Esophagus muscularis mucosa (tissue), 4 donors: ENCODE measurements at regions not wholly inside any gene's neighbourhood (a gene's known extent, or its start where the extent isn't known, plus 50 kb on each side); places are given as distances from the start of the nearest gene placed in this dataset.

Source experiments
- CTCF ChIP-seq, 3 experiments: fragments of 200-600 bp in 2 of 3; fragments of 450-650 bp in 1 of 3; sonication (generic) in 2 of 3; IDR thresholded peaks; one replicate each; pipeline ENCODE4 v1.5.1; 2017 to 2019; ENCODE audit warnings: antibody characterized with exemption in 3 of 3, mild to moderate bottlenecking in 2 of 3, moderate library complexity in 1 of 3
- EP300 ChIP-seq: sonication (generic); formaldehyde crosslinking; IDR thresholded peaks from one replicate; pipeline ENCODE4 v1.6.1; 2017; ENCODE audit warnings: antibody characterized with exemption
- POLR2A ChIP-seq: fragments of 450-650 bp; IDR thresholded peaks from one replicate; pipeline ENCODE4 v1.6.1; 2017; ENCODE audit warnings: antibody characterized with exemption, moderate library complexity, mild to moderate bottlenecking, low read depth
- POLR2AphosphoS5 ChIP-seq, 2 donors: sonication (generic); formaldehyde crosslinking; IDR thresholded peaks; one replicate each; pipeline ENCODE4 v1.6.1; 2017; ENCODE audit warnings: antibody characterized with exemption in 2 of 2

GRCh38 chr12:24069532-24070395, 120.3 kb upstream of the SOX5 start:
- TF ChIP-seq POLR2AphosphoS5 (IDR thresholded peaks at IDR 0.05) (no peak), CTCF (IDR thresholded peaks at IDR 0.05) (no peak), EP300 (no peak), POLR2A (no peak)
